ENCODE measurements at regions not wholly inside any gene's neighbourhood (a gene's known extent, or its start where the extent isn't known, plus 50 kb on each side); places are given as distances from the start of the nearest gene placed in this dataset.

GRCh38 chr9:7367726-7368125, 431.9 kb downstream of the DMAC1 start:
- peaks cover 0 to 8% (median 4%) of the 10 kb centered on the region in 3 donors for H3K4me1 ChIP-seq (ENCODE audit: control insufficient read depth in 2 of 3, insufficient read depth in 2 of 3, low read depth in 1 of 3, low read length in 3 of 3)
- H3K36me3 ChIP-seq (ENCODE audit: control insufficient read depth in 2 of 3, insufficient read depth in 3 of 3, low read length in 3 of 3), result no peaks in the 10 kb centered on the region
- intact Hi-C loops (cut with DNase I), result no loop called here
- H3K9ac ChIP-seq (ENCODE audit: low read length in 3 of 3), result no peak overlapping the region
- no peak for TF ChIP-seq CTCF (IDR thresholded peaks at IDR 0.05; ENCODE audit: borderline replicate concordance, extremely low read depth, insufficient read depth)
- H3K9me3 ChIP-seq (ENCODE audit: control insufficient read depth in 2 of 3, insufficient read depth in 1 of 3, low read length in 3 of 3), result no peaks in the 10 kb centered on the region
- DNase-seq (no peak), FAIRE-seq (no peak)
- H3K4me3 ChIP-seq (ENCODE audit: low read length in 3 of 3), result no peak overlapping the region
- H3K27me3 ChIP-seq (ENCODE audit: control insufficient read depth, insufficient read depth, low read length), result no peaks in the 10 kb centered on the region
- H3K27ac ChIP-seq (ENCODE audit: low read depth in 2 of 2, low read length in 2 of 2), result no peak overlapping the region

GRCh38 chr9:7366121-7366520, 433.5 kb downstream of the DMAC1 start:
- H3K27ac ChIP-seq (ENCODE audit: low read depth in 2 of 2, low read length in 2 of 2), result no peak overlapping the region
- H3K27me3 ChIP-seq (ENCODE audit: control insufficient read depth, insufficient read depth, low read length), result no peaks in the 10 kb centered on the region
- FAIRE-seq (no peak), DNase-seq (no peak)
- no peaks in the 10 kb centered on the region for H3K36me3 ChIP-seq (ENCODE audit: control insufficient read depth in 2 of 3, insufficient read depth in 3 of 3, low read length in 3 of 3)
- H3K9ac ChIP-seq (ENCODE audit: low read length in 3 of 3), result no peak overlapping the region
- peaks cover 0 to 8% (median 4%) of the 10 kb centered on the region in 3 donors for H3K4me1 ChIP-seq (ENCODE audit: control insufficient read depth in 2 of 3, insufficient read depth in 2 of 3, low read depth in 1 of 3, low read length in 3 of 3)
- intact Hi-C loops (cut with DNase I), result no loop called here
- no peaks in the 10 kb centered on the region for H3K9me3 ChIP-seq (ENCODE audit: control insufficient read depth in 2 of 3, insufficient read depth in 1 of 3, low read length in 3 of 3)
- H3K4me3 ChIP-seq (ENCODE audit: low read length in 3 of 3), result no peak overlapping the region
- TF ChIP-seq CTCF (IDR thresholded peaks at IDR 0.05; ENCODE audit: borderline replicate concordance, extremely low read depth, insufficient read depth), result no peak

GRCh38 chr9:7363777-7364477, 435.7 kb downstream of the DMAC1 start:
- H3K9ac ChIP-seq (ENCODE audit: low read length in 3 of 3), result no peak overlapping the region

More at GRCh38 chr9:7363777-7364477, 435.7 kb downstream of the DMAC1 start:
- H3K9me3 ChIP-seq (ENCODE audit: control insufficient read depth in 2 of 3, insufficient read depth in 1 of 3, low read length in 3 of 3), result no peaks in the 10 kb centered on the region
- no peaks in the 10 kb centered on the region for H3K36me3 ChIP-seq (ENCODE audit: control insufficient read depth in 2 of 3, insufficient read depth in 3 of 3, low read length in 3 of 3)
- intact Hi-C loops (cut with DNase I), result no loop called here
- no peak overlapping the region for H3K27ac ChIP-seq (ENCODE audit: low read depth in 2 of 2, low read length in 2 of 2)
- no peak overlapping the region for H3K4me3 ChIP-seq (ENCODE audit: low read length in 3 of 3)
- peaks cover 0 to 4% (median 0%) of the 10 kb centered on the region in 3 donors for H3K4me1 ChIP-seq (ENCODE audit: control insufficient read depth in 2 of 3, insufficient read depth in 2 of 3, low read depth in 1 of 3, low read length in 3 of 3)
- H3K27me3 ChIP-seq (ENCODE audit: control insufficient read depth, insufficient read depth, low read length), result no peaks in the 10 kb centered on the region
- FAIRE-seq, result no peak
- TF ChIP-seq CTCF (IDR thresholded peaks at IDR 0.05; ENCODE audit: borderline replicate concordance, extremely low read depth, insufficient read depth), result no peak
- no peak for DNase-seq
